ENCODE measurements at regions not wholly inside any gene's neighbourhood (a gene's known extent, or its start where the extent isn't known, plus 50 kb on each side); places are given as distances from the start of the nearest gene placed in this dataset.
"Not testable (repeated sequence)": the region's sequence is repeated elsewhere in the genome, so short reads cannot be mapped to it uniquely, and the experiment has no call there.

DNA sequence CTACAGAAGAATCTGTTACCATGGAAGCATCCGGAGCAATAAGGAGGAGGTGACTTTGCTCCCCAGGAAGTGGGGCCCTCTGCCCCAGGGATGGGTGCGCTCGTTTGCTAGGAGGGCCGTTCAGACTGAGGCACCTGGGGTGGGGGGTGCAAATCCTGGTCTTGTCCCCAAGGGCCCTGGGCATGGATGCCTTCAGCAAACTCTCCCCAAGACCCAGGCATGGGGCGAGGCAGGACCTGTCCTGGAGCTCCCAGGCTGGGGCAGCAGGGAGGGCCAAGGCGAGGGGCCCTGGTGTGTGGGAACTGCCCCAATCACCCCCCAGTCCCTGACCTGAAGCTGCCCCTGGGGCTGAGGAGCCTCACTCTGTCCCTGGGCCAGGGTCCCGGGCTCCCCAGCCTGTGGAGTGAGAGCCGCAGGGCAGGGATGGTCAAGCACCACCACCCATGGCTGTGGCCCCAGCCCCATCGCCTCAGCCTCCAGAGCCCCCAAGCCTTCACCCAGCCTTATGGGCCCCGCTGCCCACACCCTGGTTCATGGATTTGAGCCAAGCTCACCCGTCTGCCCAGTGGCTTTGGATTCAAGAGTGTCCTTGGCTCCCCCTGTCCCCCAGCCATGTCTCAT lies 240.6 kb upstream of the SGCG start:
- DNase-seq (ENCODE audit: low read depth), result no peak

DNA sequence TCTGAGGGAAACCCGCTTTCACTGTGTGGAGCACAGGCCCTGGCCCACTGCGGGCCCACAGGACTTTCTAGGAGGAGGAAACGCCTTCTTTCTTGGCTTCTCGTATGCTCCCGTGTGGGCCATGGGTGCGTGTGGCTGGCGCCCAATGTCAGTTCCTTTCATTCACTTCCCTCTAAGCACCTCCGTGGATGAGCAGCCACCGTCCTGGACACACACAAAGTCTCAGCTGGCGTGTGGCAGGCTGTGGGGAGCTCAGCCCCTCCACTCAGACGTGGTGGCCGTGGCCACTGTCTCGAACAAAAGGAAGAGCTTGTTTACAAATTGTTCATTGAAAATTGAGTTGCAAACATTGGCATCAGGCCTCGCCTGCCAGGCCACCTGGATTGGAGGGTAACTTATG lies 240.0 kb upstream of the SGCG start:
- DNase-seq (ENCODE audit: low read depth), result no peak

DNA sequence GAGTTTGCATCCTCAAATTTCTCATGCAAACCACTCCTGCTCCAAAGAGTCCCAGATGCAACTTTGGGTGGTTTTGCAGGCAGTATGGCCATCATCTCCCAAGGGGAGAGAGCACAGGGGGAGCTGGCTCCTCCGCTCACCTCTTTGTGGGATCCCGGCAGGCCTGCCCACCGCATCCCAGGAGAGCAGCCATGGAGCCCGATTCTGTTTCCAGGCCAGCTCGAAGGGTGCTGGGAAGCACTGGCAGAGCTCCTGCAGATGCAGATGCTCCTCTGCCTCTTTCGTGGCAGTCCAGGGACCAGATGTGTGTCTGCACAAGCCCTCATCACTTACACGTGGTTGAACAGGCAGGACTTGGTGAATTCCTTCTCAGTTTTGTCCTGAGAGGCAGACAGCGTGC lies 239.3 kb upstream of the SGCG start:
- DNase-seq (ENCODE audit: low read depth), result not testable (repeated sequence)

DNA sequence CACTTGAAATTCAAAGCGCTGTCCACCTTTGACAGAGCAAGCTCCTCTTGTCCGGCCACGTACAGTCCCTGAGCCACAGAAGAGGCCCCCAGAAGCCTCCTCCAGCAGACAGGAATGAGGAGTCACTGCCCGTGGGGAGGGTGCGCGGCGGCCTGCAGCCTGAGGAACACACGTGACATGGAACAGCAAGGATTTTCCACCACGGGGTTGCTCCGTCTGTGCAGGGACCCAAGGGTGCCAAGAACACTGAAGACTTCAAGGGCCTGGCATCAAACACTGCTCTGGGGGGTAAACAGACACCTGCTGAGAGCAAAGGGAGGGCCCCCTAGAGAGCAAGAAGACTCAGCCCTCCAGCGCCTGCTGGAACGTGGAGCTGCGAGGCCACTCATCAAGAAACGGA lies 237.9 kb upstream of the SGCG start:
- DNase-seq (ENCODE audit: low read depth), result not testable (repeated sequence)

DNA sequence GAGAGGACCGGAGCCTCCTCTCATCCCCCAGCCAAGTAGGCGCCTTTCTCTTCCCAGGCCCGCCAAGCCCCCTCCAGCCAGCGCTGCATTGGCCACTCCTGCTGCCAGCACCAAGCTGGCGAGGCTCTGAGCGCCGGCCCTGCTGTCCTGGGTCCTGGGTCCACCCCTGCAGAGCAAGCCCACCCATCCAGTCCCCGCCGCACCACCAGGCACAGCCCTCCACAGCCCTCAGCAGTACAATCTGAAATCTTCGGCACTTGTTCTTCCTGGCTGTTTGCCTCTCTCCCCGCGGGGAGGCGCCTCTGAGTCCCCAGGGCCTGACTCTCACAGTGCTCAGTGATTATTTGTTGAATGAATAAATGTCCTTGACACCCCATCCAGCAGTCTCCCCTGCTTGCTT lies 236.4 kb upstream of the SGCG start:
- no peak for DNase-seq (ENCODE audit: low read depth)

GRCh38 chr13:22945321-22946226 lies 235.2 kb upstream of the SGCG start:
- DNase-seq (ENCODE audit: low read depth), result no peak

GRCh38 chr13:22948421-22948820 lies 232.4 kb upstream of the SGCG start:
- DNase-seq (ENCODE audit: low read depth), result no peak

- not testable (repeated sequence) for DNase-seq (ENCODE audit: low read depth)
These were observed 228.8 kb upstream of the SGCG start for GRCh38 chr13:22952018-22952417.

GRCh38 chr13:22955147-22955546 lies 225.6 kb upstream of the SGCG start:
- DNase-seq (ENCODE audit: low read depth), result not testable (repeated sequence)

DNA sequence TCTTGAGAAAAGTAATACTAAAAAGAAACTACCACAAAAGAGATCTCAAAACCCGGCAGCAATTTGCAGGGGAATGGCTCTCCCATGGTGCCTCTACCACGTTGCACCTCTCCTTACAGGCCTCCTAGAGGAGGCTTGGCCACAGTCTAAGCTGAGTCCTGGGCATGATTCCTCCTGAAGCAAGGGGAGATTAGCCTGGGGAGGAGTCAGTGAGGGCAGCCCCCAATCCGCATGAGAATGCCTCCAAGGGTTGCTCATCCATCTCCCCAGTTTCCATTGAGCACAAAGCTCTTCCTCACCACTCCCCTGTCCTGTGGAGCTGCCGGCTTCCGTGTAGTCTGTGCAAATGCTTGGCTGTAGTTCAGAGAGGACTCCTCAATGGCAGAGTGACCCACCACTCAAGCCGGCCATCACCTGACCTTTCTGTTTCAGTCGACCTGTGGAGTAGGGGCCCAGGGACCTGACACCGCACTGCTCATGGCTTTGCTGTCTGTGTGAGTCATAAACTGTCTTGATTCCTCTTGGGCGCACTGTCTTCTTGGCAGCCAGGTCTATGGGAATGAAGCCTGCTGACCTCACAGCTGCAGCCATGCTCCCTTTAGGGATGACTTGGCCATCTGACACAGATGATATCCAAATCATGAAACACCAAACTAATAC lies 224.2 kb upstream of the SGCG start:
- not testable (repeated sequence) for DNase-seq (ENCODE audit: low read depth)

- DNase-seq (ENCODE audit: low read depth), result not testable (repeated sequence)
These were observed 220.9 kb upstream of the SGCG start for GRCh38 chr13:22959859-22960258.

GRCh38 chr13:22960827-22961226 lies 220.0 kb upstream of the SGCG start:
- no peak for DNase-seq (ENCODE audit: low read depth)

DNA sequence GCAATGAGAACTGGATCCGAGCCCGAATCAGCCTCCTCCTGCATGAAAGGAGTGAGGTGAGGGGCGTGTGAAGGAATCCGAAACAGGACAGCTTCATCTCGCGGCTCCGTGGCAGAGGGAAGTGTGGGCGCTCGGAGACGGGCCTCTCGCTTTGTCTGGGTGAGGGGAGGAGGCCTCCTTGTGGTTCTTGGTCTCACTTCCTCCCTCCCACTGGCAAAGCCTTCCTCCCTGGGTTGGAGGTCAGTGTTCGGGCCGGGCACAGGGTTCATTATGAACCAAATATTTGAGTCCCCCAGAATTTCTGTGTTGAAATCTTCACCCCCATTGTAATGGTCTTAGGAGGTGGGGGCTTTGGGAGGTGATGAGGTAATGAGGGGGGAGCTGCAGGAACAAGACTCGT lies 219.4 kb upstream of the SGCG start:
- not testable (repeated sequence) for DNase-seq (ENCODE audit: low read depth)

GRCh38 chr13:22961835-22962537 lies 218.8 kb upstream of the SGCG start:
- DNase-seq (ENCODE audit: low read depth), result no peak

GRCh38 chr13:22963384-22964053 lies 217.3 kb upstream of the SGCG start:
- DNase-seq (ENCODE audit: low read depth), result not testable (repeated sequence)

- DNase-seq (ENCODE audit: low read depth), result no peak
These were observed 216.4 kb upstream of the SGCG start for GRCh38 chr13:22964245-22964966.

DNA sequence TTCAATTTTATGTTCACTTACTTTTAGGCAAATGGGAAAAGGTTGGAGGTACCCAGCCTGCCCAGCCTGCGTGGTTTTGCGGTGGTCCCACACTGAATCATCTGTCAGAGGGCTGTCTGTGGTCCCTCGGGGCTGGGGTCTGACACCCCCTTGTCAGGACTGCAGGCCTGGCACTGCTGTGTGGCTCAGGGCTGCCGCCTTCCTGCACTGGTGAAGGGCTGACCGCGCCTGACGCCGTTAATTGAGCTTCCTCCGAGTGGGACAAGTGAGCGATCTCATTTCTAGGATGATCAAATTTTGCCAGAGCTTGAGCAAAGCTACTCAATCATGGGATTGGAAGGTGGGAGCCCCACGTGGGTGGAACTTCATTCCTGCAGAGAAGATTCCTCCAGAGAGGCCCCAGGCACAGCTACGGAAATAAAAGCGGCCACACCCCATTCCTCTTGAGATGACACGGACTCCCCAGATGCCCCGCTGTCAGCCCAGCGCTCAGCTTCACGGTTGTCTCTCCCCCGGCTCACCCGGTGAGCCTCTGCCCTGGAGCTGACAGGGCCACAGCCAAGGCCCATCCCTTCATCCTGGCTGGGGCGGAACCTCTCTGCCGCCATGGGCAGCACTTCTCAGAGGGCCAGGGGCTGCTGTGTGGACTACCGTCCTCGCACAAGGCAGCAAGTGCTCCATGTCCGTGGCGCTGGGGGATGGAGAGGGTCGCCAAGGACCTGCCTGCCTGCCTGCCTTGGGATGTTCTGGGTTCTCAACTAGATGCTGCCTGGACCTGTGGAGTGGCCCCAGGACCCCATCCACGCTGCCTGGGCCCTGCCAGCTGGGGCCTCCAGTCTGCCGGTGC lies 215.5 kb upstream of the SGCG start:
- not testable (repeated sequence) for DNase-seq (ENCODE audit: low read depth)

- DNase-seq (ENCODE audit: low read depth), result not testable (repeated sequence)
These were observed 214.9 kb upstream of the SGCG start for GRCh38 chr13:22965858-22966239.

- not testable (repeated sequence) for DNase-seq (ENCODE audit: low read depth)
These were observed 214.0 kb upstream of the SGCG start for GRCh38 chr13:22966753-22967152.

- no peak for DNase-seq (ENCODE audit: low read depth)
These were observed 213.1 kb upstream of the SGCG start for GRCh38 chr13:22967669-22968068.

Data from GM04503 (cell line).